GM18511 (cell line): ENCODE measurements at regions not wholly inside any gene's neighbourhood (a gene's known extent, or its start where the extent isn't known, plus 50 kb on each side); places are given as distances from the start of the nearest gene placed in this dataset.

ENCODE experiments used
- ATAC-seq: cut with Tn5 transposase; IDR thresholded peaks from one replicate; pipeline ENCODE4 v1.9.1; 2021; ENCODE audit warnings: mild to moderate bottlenecking, moderate library complexity; ENCODE audit not compliant: unreplicated experiment

DNA sequence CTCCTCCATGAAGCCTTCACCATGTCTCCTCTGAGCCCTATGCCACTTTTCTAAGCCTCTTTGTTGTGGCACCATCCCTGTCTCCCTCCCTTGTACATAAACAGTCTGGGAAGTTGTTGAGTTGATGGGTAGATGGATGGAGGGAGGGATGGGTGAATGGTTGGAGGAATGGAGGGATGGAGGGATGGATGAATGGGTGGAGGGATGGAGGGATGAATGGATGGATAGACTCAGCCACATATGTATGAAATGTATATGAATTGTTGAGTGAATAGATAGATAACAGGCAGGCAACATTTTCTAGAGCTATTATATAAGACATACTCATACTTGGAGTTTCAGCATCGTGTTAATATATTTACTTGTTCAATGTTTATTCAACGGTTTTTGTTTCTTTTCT, 58.3 kb upstream of the HES1 start:
- no peak for ATAC-seq

- no peak for ATAC-seq
Measured at GRCh38 chr3:194078045-194078821, 57.7 kb upstream of the HES1 start.

DNA sequence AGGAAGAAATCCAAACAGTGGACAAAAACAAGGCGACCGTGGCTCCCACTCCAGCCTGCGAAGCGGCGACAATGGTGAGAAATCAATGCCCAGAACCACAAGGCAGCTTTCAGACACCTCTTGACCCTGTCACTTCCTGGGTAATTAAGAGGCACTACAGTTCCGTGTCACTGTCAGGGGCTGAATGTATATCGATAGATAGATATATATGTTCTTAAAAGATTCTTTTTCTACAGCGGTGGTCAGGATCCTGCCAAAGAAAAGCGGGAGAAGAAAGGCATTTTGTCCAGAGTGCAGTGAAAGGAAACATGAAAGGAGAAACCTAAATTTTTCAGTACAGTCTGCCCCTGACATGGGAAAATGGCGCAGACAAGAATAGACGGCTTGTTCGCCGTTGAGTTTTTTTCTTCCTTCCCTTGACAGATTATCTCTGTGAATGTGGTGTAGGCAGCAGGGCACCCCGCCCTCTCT, 56.2 kb upstream of the HES1 start:
- ATAC-seq = no peak

DNA sequence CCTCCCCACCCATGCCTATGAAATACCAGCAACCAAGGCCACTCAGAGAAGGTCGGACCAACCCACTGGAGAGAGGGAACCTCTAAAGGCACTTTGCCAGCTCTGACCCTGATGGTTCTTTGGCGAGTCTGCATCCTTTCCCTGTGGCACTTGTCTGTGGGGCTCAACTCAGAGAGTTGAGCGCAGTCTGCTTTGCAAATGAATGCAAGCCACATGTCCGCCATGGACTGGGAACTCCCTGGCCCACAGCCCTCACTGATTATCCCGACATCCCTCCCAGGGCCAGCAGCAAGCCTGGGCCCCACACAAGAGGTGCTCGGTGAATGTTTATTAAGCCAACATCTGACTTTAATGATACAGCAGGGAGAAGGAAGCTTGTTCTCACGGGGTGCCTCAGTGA, 55.5 kb upstream of the HES1 start:
- ATAC-seq = no peak

- no peak for ATAC-seq
Measured at GRCh38 chr3:194080913-194081800, 54.8 kb upstream of the HES1 start.

- no peak for ATAC-seq
Measured at GRCh38 chr3:194081826-194082225, 54.1 kb upstream of the HES1 start.

DNA sequence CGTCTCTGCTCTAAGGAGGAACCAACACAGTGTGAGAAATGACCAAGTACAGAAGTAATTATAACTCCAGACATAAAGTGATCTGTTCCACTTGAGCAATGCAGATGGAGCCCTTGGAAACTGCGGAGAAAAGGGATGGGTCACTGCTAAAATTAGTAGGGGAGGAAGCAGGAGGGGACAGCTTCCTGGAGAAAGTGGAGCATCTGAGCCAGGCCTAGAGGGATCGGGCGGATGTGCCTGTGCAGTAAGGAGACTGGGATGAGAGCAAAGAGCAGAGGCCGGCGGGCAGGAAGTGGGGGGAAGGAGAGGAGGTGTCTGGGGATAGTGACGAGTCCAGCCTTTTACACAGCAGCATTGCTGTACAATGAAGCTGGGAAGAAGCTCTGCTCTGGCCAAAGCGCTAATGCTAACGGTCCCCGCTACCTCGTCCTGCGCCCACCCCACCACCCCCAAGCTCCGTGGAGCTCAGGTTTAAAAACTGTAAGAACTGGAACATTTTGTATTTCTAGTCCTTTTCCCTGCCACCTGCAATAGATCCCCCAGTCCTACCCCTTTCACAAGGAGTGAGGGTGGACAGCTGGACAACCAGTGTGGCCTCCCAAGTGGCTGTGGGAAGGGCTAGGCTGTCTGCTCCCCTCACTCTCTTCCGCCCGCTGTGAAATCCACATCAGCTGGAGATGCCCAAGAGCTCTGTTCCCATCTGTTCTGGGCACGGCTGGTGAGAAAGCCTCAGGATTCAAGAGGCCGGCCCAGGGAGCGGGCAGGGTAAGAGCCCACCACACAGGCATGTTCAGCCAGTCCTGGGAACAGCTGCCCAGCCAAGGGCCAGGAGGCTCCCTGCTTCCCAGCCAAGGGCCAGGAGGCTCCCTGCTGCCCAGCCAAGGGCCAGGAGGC, 53.0 kb upstream of the HES1 start:
- ATAC-seq = no peak

GRCh38 chr3:194083637-194084224, 52.2 kb upstream of the HES1 start:
- ATAC-seq = peak; percentile 49

- peak; percentile 99 for ATAC-seq
Measured at GRCh38 chr3:194084284-194084683, 51.7 kb upstream of the HES1 start.
